ENCODE measurements at regions not wholly inside any gene's neighbourhood (a gene's known extent, or its start where the extent isn't known, plus 50 kb on each side); places are given as distances from the start of the nearest gene placed in this dataset.

GRCh38 chr13:109281903-109282635 is 504.3 kb downstream of the IRS2 start:
- TF ChIP-seq EZH2 (IDR thresholded peaks at IDR 0.05; ENCODE audit: insufficient read depth, poor library complexity, severe bottlenecking) (no peak), EZH2phosphoT487 (IDR thresholded peaks at IDR 0.05; ENCODE audit: insufficient read depth, low read depth) (no peak)
